ENCODE measurements at regions not wholly inside any gene's neighbourhood (a gene's known extent, or its start where the extent isn't known, plus 50 kb on each side); places are given as distances from the start of the nearest gene placed in this dataset.

DNA sequence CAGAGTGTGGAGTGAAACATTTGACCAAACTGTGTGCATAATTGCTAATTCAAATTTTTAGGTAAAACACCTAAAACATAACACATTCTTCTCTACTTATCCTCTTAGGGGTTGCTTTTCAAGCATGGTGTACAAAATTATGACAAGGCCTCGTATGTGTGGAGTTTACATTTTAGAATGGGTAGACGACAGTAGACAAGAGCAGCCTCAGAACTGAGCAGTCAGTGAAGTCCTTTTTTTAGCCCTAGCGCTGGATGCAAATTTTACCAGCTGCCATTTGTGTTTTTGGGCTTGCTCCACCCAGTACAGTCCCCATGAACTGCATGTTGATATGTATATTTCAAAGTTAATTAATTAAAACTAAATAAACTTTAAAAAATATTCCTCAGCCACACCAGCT lies 64.7 kb upstream of the TOP3B start:
- TF ChIP-seq, protein P1, sequence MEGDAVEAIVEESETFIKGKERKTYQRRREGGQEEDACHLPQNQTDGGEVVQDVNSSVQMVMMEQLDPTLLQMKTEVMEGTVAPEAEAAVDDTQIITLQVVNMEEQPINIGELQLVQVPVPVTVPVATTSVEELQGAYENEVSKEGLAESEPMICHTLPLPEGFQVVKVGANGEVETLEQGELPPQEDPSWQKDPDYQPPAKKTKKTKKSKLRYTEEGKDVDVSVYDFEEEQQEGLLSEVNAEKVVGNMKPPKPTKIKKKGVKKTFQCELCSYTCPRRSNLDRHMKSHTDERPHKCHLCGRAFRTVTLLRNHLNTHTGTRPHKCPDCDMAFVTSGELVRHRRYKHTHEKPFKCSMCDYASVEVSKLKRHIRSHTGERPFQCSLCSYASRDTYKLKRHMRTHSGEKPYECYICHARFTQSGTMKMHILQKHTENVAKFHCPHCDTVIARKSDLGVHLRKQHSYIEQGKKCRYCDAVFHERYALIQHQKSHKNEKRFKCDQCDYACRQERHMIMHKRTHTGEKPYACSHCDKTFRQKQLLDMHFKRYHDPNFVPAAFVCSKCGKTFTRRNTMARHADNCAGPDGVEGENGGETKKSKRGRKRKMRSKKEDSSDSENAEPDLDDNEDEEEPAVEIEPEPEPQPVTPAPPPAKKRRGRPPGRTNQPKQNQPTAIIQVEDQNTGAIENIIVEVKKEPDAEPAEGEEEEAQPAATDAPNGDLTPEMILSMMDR (conservative IDR thresholded peaks at IDR 0.05; ENCODE audit: low read depth, low read length): no peak
- TF ChIP-seq EZH2 (IDR thresholded peaks at IDR 0.05; ENCODE audit: borderline replicate concordance, low read depth, low read length, poor library complexity, severe bottlenecking): no peak

Data from A673 (cell line).